ENCODE measurements at regions not wholly inside any gene's neighbourhood (a gene's known extent, or its start where the extent isn't known, plus 50 kb on each side); places are given as distances from the start of the nearest gene placed in this dataset.
A peak's percentile ranks its signal among the peaks of the same experiment; 100 is the strongest.

GRCh38 chr18:56226025-56226424 lies 412.4 kb downstream of the TXNL1 start:
- no peaks in the 10 kb centered on the region for H3K27me3 ChIP-seq
- intact Hi-C loops (cut with DNase I), result no loop called here
- H3K9me3 ChIP-seq, result peaks cover 0 to 10% (median 0%) of the 10 kb centered on the region in 12 donors
- H3K36me3 ChIP-seq, result no peaks in the 10 kb centered on the region
- DNase-seq (no peak), ATAC-seq (no peak)
- H3K4me3 ChIP-seq, result no peak overlapping the region
- H3K27ac ChIP-seq, result no peak overlapping the region
- TF ChIP-seq POLR2A (IDR thresholded peaks at IDR 0.05), result no peak
- TF ChIP-seq, protein P1, sequence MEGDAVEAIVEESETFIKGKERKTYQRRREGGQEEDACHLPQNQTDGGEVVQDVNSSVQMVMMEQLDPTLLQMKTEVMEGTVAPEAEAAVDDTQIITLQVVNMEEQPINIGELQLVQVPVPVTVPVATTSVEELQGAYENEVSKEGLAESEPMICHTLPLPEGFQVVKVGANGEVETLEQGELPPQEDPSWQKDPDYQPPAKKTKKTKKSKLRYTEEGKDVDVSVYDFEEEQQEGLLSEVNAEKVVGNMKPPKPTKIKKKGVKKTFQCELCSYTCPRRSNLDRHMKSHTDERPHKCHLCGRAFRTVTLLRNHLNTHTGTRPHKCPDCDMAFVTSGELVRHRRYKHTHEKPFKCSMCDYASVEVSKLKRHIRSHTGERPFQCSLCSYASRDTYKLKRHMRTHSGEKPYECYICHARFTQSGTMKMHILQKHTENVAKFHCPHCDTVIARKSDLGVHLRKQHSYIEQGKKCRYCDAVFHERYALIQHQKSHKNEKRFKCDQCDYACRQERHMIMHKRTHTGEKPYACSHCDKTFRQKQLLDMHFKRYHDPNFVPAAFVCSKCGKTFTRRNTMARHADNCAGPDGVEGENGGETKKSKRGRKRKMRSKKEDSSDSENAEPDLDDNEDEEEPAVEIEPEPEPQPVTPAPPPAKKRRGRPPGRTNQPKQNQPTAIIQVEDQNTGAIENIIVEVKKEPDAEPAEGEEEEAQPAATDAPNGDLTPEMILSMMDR (IDR thresholded peaks at IDR 0.05), result no peak
- peaks cover 0 to 6% (median 0%) of the 10 kb centered on the region in 12 donors for H3K4me1 ChIP-seq
- WGBS, 4 donors, result 88 to 94% (median 91%) methylated on average over 5 of the region's 5 CpGs

GRCh38 chr18:56224669-56225561 lies 413.5 kb downstream of the TXNL1 start:
- TF ChIP-seq, protein P1 (IDR thresholded peaks at IDR 0.05), result no peak
- TF ChIP-seq POLR2A (IDR thresholded peaks at IDR 0.05), result no peak
- ATAC-seq (no peak), DNase-seq (no peak)
- Histone ChIP-seq H3K9me3 (no peaks in the 10 kb centered on the region), H3K27ac (no peak overlapping the region), H3K4me3 (no peak overlapping the region), H3K36me3 (no peaks in the 10 kb centered on the region), H3K27me3 (no peaks in the 10 kb centered on the region), H3K4me1 (peaks cover 0 to 6% (median 0%) of the 10 kb centered on the region in 12 donors)
- 63 to 77% (median 69%) methylated on average over 8 of the region's 8 CpGs for WGBS, 4 donors
- intact Hi-C loops (cut with DNase I), result no loop called here

GRCh38 chr18:56221195-56222065 lies 417.0 kb downstream of the TXNL1 start:
- H3K36me3 ChIP-seq, result no peaks in the 10 kb centered on the region
- no peaks in the 10 kb centered on the region for H3K27me3 ChIP-seq
- TF ChIP-seq POLR2A (IDR thresholded peaks at IDR 0.05), result no peak
- TF ChIP-seq, protein P1 (IDR thresholded peaks at IDR 0.05), result no peak
- intact Hi-C loops (cut with DNase I), result no loop called here
- no peaks in the 10 kb centered on the region for H3K9me3 ChIP-seq
- DNase-seq, result no peak
- no peak overlapping the region for H3K27ac ChIP-seq
- H3K4me1 ChIP-seq, result peaks cover 0 to 6% (median 0%) of the 10 kb centered on the region in 12 donors
- ATAC-seq, result peak in 2 of 4 donors; percentile 32 to 36
- WGBS, 4 donors, result 83 to 92% (median 89%) methylated on average over 5 of the region's 5 CpGs
- no peak overlapping the region for H3K4me3 ChIP-seq

- Histone ChIP-seq H3K9me3 (no peaks in the 10 kb centered on the region), H3K27me3 (no peaks in the 10 kb centered on the region), H3K4me3 (no peak overlapping the region), H3K36me3 (no peaks in the 10 kb centered on the region), H3K4me1 (peaks cover 0 to 9% (median 0%) of the 10 kb centered on the region in 12 donors), H3K27ac (no peak overlapping the region)
- no peak for TF ChIP-seq POLR2A (IDR thresholded peaks at IDR 0.05)
- TF ChIP-seq, protein P1 (IDR thresholded peaks at IDR 0.05), result no peak
- WGBS, 4 donors, result 91 to 100% (median 97%) methylated on average over 1 of the region's 1 CpG
- ATAC-seq (no peak), DNase-seq (no peak)
- intact Hi-C loops (cut with DNase I), result loop anchor here in 1 of 10 donors (10.0 kb wide), 1 partner anchor 97 kb away; no protein-coding TSS in a partner anchor
These were observed 421.0 kb downstream of the TXNL1 start for GRCh38 chr18:56217406-56217805.
